ENCODE measurements at regions not wholly inside any gene's neighbourhood (a gene's known extent, or its start where the extent isn't known, plus 50 kb on each side); places are given as distances from the start of the nearest gene placed in this dataset.

- no peak for TF ChIP-seq PAX5 (IDR thresholded peaks at IDR 0.05; ENCODE audit: insufficient read depth, low read length, severe bottlenecking)
- no peak for TF ChIP-seq POLR2A (IDR thresholded peaks at IDR 0.05; ENCODE audit: low read depth, low read length)
- TF ChIP-seq POLR2AphosphoS5 (IDR thresholded peaks at IDR 0.05; ENCODE audit: low read depth, low read length): no peak
- no peak for TF ChIP-seq SPI1 (IDR thresholded peaks at IDR 0.05; ENCODE audit: low read depth, low read length)
- TF ChIP-seq TAF1 (IDR thresholded peaks at IDR 0.05; ENCODE audit: low read depth, low read length): no peak
- no peak for TF ChIP-seq POU2F2 (IDR thresholded peaks at IDR 0.05; ENCODE audit: low read depth, low read length)
These were observed 153.1 kb upstream of the MPHOSPH6 start for GRCh38 chr16:82323171-82323570.
